ENCODE measurements at regions not wholly inside any gene's neighbourhood (a gene's known extent, or its start where the extent isn't known, plus 50 kb on each side); places are given as distances from the start of the nearest gene placed in this dataset.

DNA sequence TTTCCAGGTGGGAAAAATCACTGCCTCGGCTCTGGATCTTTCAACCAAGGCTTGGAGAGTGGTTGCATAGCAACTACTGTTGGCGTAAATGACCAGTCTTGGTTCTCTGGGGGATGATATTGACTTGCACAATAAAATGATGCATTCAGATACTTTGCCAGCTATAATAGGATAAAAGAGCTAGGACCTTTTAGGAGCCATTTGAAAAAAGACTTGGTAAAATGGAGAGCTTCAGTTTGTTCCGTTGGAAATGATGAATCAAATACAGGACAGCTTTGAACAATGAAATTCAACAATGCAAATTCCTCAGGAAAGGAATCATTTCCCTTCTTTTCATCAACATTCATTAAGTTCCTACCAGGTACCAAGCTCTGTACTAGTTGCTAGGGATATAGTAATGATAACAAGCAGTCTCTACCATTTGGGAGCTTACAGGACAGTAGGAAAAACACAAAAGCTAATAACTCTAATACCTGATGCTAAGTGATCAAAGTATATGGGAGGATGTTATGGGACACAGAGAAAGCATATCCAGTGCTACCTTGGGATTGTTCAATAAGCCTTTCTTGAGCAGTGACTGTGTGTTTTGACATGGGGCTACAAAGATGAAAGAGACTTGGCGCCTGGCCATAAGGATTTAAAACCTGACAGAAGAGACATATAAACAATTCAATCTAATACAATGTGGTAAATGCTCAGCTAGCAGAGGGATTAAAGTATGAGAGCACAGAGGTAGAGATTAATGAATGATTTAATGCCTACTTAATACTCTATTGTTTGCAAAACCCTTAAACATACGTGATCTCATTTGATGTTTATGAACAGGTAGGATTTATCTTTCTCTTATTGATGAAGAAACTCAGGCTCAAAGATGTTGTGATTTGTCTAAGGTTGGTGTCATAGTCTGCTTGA is 110.7 kb downstream of the QPCT start:
- WGBS, result 57% methylated on average over 5 of the region's 5 CpGs
- H3K27me3 ChIP-seq (replicated peaks; ENCODE audit: insufficient read depth), result no peaks in the 10 kb centered on the region
- no peak overlapping the region for H3K4me3 ChIP-seq
- intact Hi-C loops (cut with DNase I), result no loop called here
- no peaks in the 10 kb centered on the region for H3K9me3 ChIP-seq
- TF ChIP-seq POLR2A (IDR thresholded peaks at IDR 0.05), result no peak
- TF ChIP-seq, protein P1, sequence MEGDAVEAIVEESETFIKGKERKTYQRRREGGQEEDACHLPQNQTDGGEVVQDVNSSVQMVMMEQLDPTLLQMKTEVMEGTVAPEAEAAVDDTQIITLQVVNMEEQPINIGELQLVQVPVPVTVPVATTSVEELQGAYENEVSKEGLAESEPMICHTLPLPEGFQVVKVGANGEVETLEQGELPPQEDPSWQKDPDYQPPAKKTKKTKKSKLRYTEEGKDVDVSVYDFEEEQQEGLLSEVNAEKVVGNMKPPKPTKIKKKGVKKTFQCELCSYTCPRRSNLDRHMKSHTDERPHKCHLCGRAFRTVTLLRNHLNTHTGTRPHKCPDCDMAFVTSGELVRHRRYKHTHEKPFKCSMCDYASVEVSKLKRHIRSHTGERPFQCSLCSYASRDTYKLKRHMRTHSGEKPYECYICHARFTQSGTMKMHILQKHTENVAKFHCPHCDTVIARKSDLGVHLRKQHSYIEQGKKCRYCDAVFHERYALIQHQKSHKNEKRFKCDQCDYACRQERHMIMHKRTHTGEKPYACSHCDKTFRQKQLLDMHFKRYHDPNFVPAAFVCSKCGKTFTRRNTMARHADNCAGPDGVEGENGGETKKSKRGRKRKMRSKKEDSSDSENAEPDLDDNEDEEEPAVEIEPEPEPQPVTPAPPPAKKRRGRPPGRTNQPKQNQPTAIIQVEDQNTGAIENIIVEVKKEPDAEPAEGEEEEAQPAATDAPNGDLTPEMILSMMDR (IDR thresholded peaks at IDR 0.05), result no peak
- TF ChIP-seq POLR2AphosphoS5 (IDR thresholded peaks at IDR 0.05), result no peak
- H3K36me3 ChIP-seq, result no peaks in the 10 kb centered on the region
- H3K4me1 ChIP-seq (replicated peaks), result no peaks in the 10 kb centered on the region
- H3K27ac ChIP-seq, result no peak overlapping the region
- no peak for DNase-seq (ENCODE audit: low spot score)

DNA sequence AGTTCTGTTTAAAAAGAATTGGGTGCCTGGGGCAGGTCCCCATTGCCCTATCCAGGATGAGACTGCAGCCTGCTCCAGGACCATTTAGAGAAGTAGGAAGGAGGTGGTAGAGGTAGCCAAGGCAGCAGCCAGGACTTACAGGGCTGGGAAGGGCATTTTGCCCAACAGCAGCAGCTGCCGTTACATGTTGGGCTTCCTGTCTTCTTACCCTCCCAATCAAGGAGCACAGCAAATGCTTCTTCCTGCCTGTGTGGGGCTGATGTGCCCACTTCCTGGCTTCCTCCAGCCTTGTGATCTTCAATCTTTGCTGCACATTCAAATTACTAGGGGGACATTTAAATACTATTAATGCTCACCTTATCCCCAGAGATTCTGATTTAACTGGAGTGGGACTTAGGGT is 112.0 kb downstream of the QPCT start:
- H3K27ac ChIP-seq, result no peak overlapping the region

DNA sequence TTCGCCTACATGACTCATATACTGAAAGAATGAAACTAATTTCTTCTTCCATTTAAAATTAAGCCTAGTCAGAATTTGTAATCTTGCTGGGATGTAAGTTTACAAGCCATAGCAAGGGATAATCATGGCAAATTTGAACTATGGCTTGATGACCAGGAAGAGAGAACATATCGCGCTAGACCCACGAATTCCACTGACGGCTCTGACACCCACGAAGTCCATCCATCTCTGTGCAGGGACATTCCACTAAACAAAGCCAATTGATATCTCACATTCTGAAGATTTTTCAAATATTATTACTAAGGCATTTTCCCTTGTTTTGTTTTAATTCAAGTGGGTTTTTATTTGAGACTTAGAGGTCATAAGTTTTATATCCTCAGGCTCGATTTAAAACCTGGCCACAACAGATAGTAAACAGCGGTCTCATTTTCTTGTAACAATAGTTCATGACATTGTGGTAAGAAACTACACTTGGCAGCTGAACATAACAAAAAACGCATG is 113.0 kb downstream of the QPCT start:
- intact Hi-C loops (cut with DNase I), result no loop called here
- Histone ChIP-seq H3K4me1 (replicated peaks) (no peaks in the 10 kb centered on the region), H3K27ac (no peak overlapping the region), H3K27me3 (replicated peaks; ENCODE audit: insufficient read depth) (no peaks in the 10 kb centered on the region), H3K4me3 (no peak overlapping the region), H3K9me3 (no peaks in the 10 kb centered on the region), H3K36me3 (no peaks in the 10 kb centered on the region)
- DNase-seq (ENCODE audit: low spot score), result no peak
- WGBS, result 62% methylated on average over 9 of the region's 9 CpGs
- TF ChIP-seq, protein P1 (IDR thresholded peaks at IDR 0.05), result no peak
- TF ChIP-seq POLR2A (IDR thresholded peaks at IDR 0.05) (no peak), POLR2AphosphoS5 (IDR thresholded peaks at IDR 0.05) (no peak)

More for the DNA sequence above, 112.0 kb downstream of the QPCT start:
- no peak for TF ChIP-seq POLR2A (IDR thresholded peaks at IDR 0.05)
- TF ChIP-seq, protein P1 (IDR thresholded peaks at IDR 0.05), result no peak
- no peak for TF ChIP-seq POLR2AphosphoS5 (IDR thresholded peaks at IDR 0.05)
- Histone ChIP-seq H3K9me3 (no peaks in the 10 kb centered on the region), H3K36me3 (no peaks in the 10 kb centered on the region), H3K27me3 (replicated peaks; ENCODE audit: insufficient read depth) (no peaks in the 10 kb centered on the region), H3K4me1 (replicated peaks) (no peaks in the 10 kb centered on the region), H3K4me3 (no peak overlapping the region)
- WGBS, result 20% methylated on average over 1 of the region's 1 CpG
- intact Hi-C loops (cut with DNase I), result no loop called here
- no peak for DNase-seq (ENCODE audit: low spot score)

DNA sequence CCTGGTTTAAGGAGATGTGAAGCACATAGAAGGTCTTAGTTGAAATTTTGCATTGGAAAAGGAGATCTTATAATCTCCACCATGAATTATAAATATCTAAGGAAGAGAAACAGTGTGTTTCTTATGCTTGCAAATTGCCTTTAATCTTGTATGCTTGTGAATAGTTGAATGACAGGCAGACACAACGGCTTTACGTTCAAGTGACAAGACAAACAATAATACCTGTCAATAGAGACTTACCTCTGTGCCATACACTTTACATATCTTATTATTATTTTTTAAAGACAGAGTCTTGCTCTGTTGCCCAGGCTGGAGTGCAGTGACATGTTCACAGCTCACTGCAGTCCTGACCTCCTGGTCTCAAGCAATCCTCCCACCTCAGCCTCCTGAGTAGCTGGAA is 113.7 kb downstream of the QPCT start:
- Histone ChIP-seq H3K9me3 (no peaks in the 10 kb centered on the region), H3K27ac (no peak overlapping the region), H3K27me3 (replicated peaks; ENCODE audit: insufficient read depth) (no peaks in the 10 kb centered on the region), H3K4me3 (no peak overlapping the region), H3K36me3 (no peaks in the 10 kb centered on the region), H3K4me1 (replicated peaks) (no peaks in the 10 kb centered on the region)
- TF ChIP-seq POLR2AphosphoS5 (IDR thresholded peaks at IDR 0.05), result no peak
- TF ChIP-seq POLR2A (IDR thresholded peaks at IDR 0.05), result no peak
- TF ChIP-seq, protein P1 (IDR thresholded peaks at IDR 0.05), result no peak
- no peak for DNase-seq (ENCODE audit: low spot score)
- WGBS, result 90% methylated on average over 2 of the region's 2 CpGs
- intact Hi-C loops (cut with DNase I), result no loop called here
